GM19467 (cell line): ENCODE measurements at regions not wholly inside any gene's neighbourhood (a gene's known extent, or its start where the extent isn't known, plus 50 kb on each side); places are given as distances from the start of the nearest gene placed in this dataset.

Experiments
- ATAC-seq: cut with Tn5 transposase; IDR thresholded peaks from one replicate; pipeline ENCODE4 v1.9.1; 2021; ENCODE audit warnings: mild to moderate bottlenecking, moderate library complexity; ENCODE audit not compliant: unreplicated experiment

- no peak for ATAC-seq
These were observed 72.0 kb downstream of the RGS12 start for GRCh38 chr4:3364634-3365314.

GRCh38 chr4:3365326-3365725 is 72.5 kb downstream of the RGS12 start:
- ATAC-seq = no peak

DNA sequence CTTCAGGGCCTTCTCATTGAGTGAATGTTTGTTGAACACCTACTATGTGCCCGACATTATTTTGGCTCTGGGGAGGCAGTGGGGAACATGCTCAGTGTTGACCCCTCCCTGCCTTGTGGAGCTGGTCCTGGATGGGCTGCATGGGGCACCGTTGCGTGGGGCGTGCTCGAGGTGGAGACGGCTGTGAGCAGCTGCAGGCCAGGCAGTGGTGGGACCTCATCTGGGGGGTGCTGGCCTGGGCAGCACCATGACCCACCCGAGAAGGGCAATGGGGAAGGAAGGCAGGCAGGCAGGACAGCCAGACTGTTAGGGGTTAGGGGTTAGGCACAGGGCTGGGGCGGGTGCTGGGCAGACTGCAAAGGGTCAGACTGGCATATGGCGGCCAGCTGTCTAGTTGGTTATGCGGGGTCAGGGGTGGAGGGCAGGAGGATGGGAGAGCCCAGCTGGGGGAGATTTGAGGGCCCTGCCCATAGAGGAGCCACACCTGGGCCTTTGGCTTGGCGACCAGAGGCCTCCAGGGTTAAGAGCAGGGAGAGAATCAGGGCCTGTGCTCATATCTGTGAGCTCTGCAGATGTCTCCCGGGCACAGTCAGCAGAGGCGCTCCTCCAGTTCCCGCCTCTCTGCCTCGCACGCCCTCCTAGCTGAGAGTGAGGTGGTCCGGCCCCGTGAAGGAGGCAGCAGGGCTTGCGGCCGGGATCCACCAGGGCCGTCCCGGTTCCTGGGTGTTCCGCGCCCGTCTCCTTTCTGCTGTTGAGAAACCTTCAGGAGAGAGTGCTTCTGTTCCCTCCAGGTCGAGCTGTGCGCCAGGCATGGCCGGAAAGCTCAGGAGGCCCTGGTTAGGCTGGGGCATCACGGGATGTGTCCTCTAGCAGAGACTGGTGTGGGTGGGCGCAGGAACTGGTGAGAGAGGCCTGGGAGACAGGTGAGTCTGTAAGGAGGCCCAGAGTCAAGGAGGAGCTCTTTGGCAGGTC is 73.3 kb downstream of the RGS12 start:
- ATAC-seq = no peak

DNA sequence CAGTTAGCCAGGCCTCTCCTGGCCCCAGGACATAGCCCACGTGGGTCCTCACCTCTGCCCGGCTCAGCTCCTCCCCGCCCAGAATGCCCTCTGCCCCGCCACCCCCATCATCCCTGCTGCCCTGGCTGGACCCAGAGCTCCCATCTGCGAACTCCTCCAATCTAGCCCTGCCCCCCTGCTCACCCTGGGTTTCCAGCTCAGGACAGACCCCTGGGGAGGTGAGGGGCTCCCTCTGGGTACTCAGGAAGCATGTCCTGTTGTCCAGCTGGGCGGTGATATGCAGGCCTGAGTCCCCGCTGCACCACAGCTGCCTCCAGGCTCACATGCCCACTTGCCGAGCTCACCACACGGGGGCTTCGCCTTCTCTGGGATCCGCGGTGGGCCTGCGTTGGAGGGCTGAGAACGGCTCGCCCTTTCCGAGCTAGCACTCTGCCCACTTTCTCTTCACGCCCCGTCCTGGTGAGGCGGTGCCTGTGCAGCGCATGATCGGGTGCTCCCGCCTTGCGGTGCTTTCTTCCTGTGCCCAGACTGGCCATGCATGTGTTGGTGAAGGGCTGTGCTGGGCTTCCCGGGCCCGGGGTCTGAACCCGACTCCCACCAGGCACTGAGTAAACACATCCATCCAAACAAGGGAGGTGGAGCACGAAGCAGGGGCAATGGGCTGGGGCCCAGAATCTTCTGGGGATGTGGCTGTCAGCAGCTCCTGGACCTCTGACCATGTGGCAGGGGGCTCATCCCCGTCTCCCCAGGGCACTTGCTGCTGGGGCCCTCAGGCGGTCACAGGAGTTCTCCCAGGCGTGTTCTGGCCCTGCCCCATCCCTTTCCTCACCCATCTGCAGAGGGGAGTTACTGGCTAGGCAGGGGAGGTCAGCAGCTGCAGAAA is 74.3 kb downstream of the RGS12 start:
- ATAC-seq = no peak

DNA sequence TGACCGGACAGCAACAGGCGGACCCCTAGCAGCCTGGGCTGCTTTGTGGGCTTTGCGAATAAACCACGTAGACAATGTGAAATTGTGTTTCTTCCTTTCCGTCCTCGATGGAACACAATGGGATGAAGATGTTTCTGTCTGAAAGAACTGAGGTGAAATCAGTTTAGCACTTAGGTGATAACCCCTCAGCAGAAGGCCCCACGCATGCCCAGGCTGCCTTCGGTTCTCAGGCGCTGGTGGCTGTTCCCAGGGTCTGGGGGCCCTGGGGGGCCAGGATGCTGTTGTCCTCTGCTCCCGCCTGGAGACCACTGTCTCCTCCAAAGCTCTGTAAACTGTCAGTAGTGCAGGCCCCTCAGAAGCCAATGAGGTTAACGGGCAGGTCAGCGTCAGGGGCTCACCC is 73.9 kb upstream of the HGFAC start:
- no peak for ATAC-seq

GRCh38 chr4:3368334-3368733 is 73.4 kb upstream of the HGFAC start:
- ATAC-seq = no peak

DNA sequence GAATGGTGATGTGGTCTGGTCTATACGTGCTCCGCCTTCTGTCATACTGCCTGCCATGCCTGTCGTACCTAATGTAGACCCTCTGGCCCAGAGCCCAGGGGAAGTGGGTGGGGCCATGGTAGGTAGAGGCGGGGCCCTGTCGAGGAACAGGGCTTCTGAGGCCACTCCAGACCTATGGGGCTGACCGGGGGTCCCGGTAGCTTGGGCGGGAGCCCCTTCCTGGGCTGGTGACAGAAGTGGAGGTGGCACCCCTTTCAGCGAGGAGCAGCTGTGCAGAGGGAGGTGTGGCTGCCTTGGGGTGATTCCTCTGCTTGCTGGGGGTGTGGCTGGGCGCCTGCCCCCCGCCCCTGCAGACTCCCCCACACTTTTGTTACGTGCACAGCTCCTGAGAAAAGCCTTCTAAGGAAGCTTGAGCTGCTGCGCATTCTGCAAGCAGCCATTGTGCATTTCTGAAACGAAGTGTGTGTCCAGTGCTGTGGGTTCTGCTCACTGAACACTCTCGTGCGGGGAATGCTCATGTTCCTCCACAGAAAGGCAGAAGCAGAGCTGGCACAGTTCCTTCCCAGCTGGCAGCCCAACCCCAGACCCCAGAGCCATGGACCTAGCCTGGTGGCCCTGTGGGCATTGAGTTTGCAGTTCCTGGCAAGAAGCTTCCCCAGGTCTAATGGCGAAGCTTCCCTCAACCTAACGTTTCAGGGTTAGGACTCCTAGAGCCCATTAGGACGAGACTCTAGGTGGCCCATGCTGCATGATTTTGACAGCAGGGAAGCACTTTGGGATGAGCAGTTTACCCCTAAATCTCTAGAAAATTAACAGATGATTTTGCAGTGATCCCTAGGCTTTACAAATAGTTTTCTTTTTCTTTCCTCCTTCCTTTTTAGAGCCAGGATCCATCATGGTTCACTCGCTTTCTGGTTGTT is 72.7 kb upstream of the HGFAC start:
- no peak for ATAC-seq

GRCh38 chr4:3369781-3370674 is 71.7 kb upstream of the HGFAC start:
- ATAC-seq = no peak

DNA sequence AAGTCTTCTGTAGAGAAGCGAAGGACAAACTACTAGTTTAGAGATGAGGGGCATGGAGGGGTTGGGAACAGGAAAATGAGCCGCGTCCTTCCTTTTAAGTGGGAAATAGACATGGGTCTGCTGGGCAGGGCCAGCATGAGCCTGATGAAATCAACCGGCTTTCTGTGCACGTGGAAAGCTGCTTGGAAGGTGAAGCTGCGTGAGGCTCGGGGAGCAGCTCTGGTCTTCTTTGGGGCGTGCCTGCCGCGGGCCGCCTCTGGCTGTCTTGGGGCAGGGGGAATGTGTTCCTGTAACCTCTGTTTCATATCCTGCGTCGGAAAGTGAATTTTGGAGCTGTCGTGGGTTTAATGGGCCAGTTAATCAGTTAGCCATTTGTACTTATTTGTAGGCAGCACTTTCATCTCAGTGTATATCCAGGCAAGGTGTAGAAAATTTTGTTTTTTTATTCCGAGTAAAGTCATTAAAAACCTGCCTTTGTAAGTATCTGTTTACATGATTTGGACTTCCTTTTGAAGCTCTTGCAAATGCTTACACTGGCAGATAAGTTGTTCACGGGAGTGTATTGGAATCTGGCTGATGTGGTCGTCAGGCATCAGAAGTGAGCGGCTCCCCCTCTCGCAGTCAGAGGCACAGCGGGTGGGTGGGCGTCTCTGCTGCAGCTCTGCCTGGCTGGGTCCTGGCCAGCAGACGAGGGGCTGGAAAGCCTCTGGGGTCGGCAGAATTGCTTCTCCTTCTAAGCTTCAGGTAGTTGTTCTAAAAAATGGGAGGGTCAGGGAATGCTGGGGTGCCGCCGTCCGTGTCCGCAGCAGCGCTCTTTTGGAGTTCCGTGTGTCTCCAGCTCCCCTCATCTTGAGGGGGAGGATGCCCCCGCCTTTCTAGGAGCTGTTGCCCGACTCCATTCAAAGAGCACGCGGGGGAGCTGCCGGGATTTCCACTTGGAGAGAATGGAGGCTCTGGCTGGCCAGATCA is 70.5 kb upstream of the HGFAC start:
- ATAC-seq = no peak

DNA sequence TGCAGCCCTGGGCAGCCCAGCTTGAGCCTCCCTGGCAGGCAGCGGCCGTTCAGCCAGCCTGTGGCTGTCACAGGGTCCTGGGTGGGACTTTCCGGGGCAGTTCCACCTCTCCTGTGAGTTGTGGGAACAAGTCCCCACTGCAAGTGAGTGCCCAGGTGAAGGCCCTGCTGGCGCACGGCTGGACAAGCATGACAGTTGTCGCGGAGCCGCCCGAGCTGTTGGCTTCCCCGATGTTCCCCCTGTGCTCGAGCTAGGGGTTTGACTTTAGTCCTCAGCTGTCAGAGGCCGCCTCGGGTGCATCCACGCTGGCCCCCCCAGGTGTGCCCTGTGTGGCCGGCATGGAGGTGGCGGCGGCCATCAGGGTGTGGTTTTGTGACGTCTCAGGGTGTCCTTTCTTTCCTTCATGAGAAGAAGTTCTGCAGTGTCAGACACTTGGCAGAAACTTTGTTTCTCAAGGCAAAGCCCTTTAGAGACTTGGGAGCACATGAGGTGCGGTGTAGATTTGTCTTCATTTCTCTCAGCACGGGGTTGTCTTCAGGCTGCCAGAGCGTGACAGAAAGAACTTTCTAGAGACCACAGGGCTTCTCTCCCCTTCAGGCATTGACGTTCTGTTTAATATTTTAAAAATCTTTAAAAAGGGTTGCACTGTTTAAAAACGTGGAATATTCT is 69.4 kb upstream of the HGFAC start:
- ATAC-seq = no peak

GRCh38 chr4:3372933-3373465 is 68.8 kb upstream of the HGFAC start:
- ATAC-seq = no peak

DNA sequence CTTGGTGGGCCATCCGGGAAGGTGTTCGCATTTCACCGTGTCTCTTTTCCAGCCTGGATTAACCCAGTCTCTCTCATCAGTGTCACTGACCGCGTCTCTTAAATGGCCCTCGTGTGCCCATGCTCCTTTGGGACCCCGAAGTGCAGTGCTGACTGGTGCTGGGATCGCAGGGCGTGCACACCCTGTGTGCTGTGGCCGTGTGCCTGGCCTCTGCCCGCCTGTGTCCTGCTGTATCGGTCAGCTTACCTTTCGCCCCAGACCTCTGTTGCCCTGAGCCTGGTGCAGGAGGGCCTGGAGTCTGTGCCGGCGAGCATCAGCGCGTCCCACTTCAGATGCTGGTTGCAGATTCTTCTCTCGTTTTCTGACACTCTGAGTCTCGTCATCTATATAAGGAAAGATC is 68.3 kb upstream of the HGFAC start:
- no peak for ATAC-seq

DNA sequence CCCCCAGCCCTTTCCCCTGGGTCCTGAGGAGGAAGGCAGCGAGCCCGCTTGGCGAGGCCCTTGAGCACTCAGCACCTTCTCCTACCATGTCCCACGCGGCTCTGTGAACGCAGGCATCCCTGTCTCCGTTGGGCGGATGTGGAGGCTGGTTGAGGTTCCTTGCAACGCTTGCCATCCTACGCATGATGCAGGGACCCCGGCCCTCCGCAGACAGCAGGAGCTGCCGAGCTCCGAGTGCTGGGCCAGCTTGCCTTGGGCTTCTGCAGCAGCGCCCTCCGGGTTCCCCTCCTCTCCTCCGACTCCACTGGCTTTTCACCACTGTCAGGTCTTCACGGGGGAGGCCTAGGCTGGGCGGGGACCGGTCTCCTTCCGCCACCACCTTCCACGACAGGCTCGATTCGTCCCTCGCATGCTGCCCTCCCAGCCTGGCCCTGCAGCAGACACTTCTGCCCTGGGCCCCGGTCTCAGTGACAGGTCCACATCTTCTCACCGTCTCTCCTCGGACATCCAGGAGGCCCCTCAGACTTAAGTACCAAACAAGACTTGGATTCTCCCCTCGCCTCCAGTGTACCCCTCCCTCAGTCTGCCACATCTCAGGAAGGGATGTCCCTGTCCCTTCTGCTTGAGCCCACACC is 67.6 kb upstream of the HGFAC start:
- no peak for ATAC-seq

DNA sequence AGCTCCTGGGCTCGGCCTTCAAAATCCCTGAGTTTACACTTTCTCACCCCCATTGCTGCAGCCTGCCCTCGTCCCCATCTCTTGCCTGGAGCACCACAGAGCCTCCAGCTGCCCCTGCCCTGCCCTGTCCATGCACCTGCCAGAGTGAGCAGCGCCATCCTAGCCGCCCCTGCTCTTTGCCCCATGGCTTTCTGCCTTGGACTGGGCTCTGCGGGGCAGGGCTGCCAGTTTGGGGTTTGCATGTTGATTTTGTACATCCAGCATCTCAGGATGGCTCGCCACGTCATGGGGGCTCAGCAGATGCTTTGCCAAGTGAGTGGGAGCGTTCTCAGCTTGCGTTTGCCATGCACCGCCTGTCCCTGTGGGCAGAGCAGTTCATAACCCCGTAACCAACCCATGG is 67.1 kb upstream of the HGFAC start:
- no peak for ATAC-seq

DNA sequence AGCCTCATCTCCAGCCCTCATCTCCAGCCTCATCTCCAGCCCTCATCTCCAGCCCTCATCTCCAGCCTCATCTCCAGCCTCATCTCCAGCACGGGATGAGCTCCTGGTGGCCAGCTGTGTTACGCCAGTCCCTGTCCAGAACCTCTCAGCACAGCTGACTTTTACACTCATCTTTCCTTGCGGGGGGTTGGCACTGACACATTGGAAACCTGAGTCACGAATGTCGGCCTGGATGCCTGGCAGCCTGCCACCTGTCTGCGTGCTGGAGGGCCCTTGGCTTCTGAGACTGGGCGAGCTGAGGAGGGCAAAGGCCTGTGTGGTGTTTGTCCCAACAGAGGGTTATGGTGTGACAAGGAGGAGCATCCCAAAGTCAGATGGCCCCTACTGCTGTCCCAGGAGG is 66.1 kb upstream of the HGFAC start:
- no peak for ATAC-seq

- no peak for ATAC-seq
These were observed 65.5 kb upstream of the HGFAC start for GRCh38 chr4:3376266-3376665.

DNA sequence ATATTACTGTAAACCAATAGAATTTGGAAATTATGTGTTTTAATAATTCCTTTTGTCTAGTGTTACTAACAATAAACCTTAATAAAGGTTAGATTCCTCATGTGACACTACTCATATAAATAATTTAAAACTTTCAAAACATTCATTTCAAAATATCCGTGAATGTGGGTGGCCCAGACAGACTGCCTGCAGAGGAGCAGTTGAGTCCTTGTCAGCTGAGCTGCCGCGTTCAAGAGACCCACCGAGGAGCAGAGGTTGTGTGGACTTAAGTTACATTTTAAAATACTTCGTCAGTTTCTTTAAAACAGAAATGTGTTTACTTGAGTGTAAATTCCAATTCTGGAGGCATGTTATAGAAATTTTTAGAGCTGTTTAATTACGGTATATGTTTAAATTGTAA is 64.2 kb upstream of the HGFAC start:
- ATAC-seq = no peak
